Activated CD8-positive, alpha-beta T cell treated with anti-CD3 and anti-CD28 coated beads for 36 hours (primary cell): ENCODE measurements at regions not wholly inside any gene's neighbourhood (a gene's known extent, or its start where the extent isn't known, plus 50 kb on each side); places are given as distances from the start of the nearest gene placed in this dataset.

Source experiments
- ATAC-seq: fragments of 200-7000 bp; cut with Tn5 transposase; one replicate; pipeline ENCODE4 v1.10.0; 2021; ENCODE audit warnings: mild to moderate bottlenecking, moderate library complexity
- CTCF ChIA-PET: fragments of 350-600 bp; sonication (Branson Sonifier 250); formaldehyde crosslinking; loops from one replicate; lab custom pipeline; 2021; ENCODE audit warnings: antibody characterized with exemption; lab: Charles Lee
- POLR2A ChIA-PET: fragments of 350-600 bp; sonication (Branson Sonifier 250); formaldehyde crosslinking; loops from one replicate; lab custom pipeline; 2021; ENCODE audit warnings: antibody characterized with exemption; lab: Charles Lee
- DNase-seq: peaks from one replicate; pipeline ENCODE4 v3.0.0-alpha.2; 2020
- H3K27ac Mint-ChIP-seq: one replicate; pipeline ENCODE4 v1.8.0; 2021; ENCODE audit warnings: mild to moderate bottlenecking, mixed read lengths
- H3K27me3 Mint-ChIP-seq: one replicate; pipeline ENCODE4 v1.8.0; 2021; ENCODE audit warnings: mixed read lengths
- H3K36me3 Mint-ChIP-seq: one replicate; pipeline ENCODE4 v1.8.0; 2021; ENCODE audit warnings: low read depth, mixed read lengths
- H3K4me1 Mint-ChIP-seq: one replicate; pipeline ENCODE4 v1.8.0; 2021; ENCODE audit warnings: low read depth, mixed read lengths
- H3K4me3 Mint-ChIP-seq: one replicate; pipeline ENCODE4 v1.8.0; 2021; ENCODE audit warnings: mild to moderate bottlenecking, moderate library complexity, mixed read lengths
- H3K9me3 Mint-ChIP-seq: one replicate; pipeline ENCODE4 v1.8.0; 2021; ENCODE audit warnings: mixed read lengths
- CTCF ChIP-seq: fragments of 200-600 bp; IDR thresholded peaks from one replicate; pipeline ENCODE4 v1.8.0; 2022; ENCODE audit warnings: antibody characterized with exemption, mild to moderate bottlenecking
- intact Hi-C: fragments of 100-400 bp; cut with micrococcal nuclease; formaldehyde crosslinking; loops from one replicate; pipeline ENCODE4 v1.10.0; 2022

- Mint-ChIP-seq H3K4me1 (no peaks in the 10 kb centered on the region), H3K36me3 (no peaks in the 10 kb centered on the region), H3K27ac (no peak overlapping the region), H3K4me3 (no peak overlapping the region), H3K9me3 (peaks cover 3% of the 10 kb centered on the region), H3K27me3 (no peaks in the 10 kb centered on the region)
- ATAC-seq: no peak
- no peak for DNase-seq
- no peak for TF ChIP-seq CTCF
- intact Hi-C loops: no loop called here
- ChIA-PET CTCF (no interaction called here), POLR2A (no interaction called here)
Measured at GRCh38 chr6:18674346-18674745, 287.2 kb downstream of the RNF144B start.

- intact Hi-C loops: no loop called here
- no peak overlapping the region for H3K4me3 Mint-ChIP-seq
- H3K27ac Mint-ChIP-seq: no peak overlapping the region
- no peak for TF ChIP-seq CTCF
- no peaks in the 10 kb centered on the region for H3K4me1 Mint-ChIP-seq
- CTCF ChIA-PET: no interaction called here
- POLR2A ChIA-PET: no interaction called here
- H3K36me3 Mint-ChIP-seq: no peaks in the 10 kb centered on the region
- H3K9me3 Mint-ChIP-seq: peaks cover 4% of the 10 kb centered on the region
- H3K27me3 Mint-ChIP-seq: no peaks in the 10 kb centered on the region
- ATAC-seq (no peak), DNase-seq (no peak)
Measured at GRCh38 chr6:18675881-18676280, 288.7 kb downstream of the RNF144B start.

- ChIA-PET CTCF (no interaction called here), POLR2A (no interaction called here)
- peaks cover 4% of the 10 kb centered on the region for H3K9me3 Mint-ChIP-seq
- no peak for ATAC-seq
- H3K36me3 Mint-ChIP-seq: no peaks in the 10 kb centered on the region
- no peaks in the 10 kb centered on the region for H3K4me1 Mint-ChIP-seq
- H3K4me3 Mint-ChIP-seq: no peak overlapping the region
- no peak overlapping the region for H3K27ac Mint-ChIP-seq
- intact Hi-C loops: no loop called here
- TF ChIP-seq CTCF: no peak
- DNase-seq: no peak
- no peaks in the 10 kb centered on the region for H3K27me3 Mint-ChIP-seq
Measured at GRCh38 chr6:18676548-18676947, 289.4 kb downstream of the RNF144B start.

- H3K27ac Mint-ChIP-seq: no peak overlapping the region
- POLR2A ChIA-PET: no interaction called here
- CTCF ChIA-PET: no interaction called here
Measured at GRCh38 chr6:18680842-18681241, 293.7 kb downstream of the RNF144B start.

More at GRCh38 chr6:18680842-18681241, 293.7 kb downstream of the RNF144B start:
- DNase-seq (no peak), ATAC-seq (no peak)
- Mint-ChIP-seq H3K36me3 (no peaks in the 10 kb centered on the region), H3K27me3 (no peaks in the 10 kb centered on the region), H3K4me1 (no peaks in the 10 kb centered on the region), H3K4me3 (no peak overlapping the region), H3K9me3 (peaks cover 4% of the 10 kb centered on the region)
- no peak for TF ChIP-seq CTCF
- intact Hi-C loops: no loop called here
